ENCODE measurements at regions not wholly inside any gene's neighbourhood (a gene's known extent, or its start where the extent isn't known, plus 50 kb on each side); places are given as distances from the start of the nearest gene placed in this dataset.

DNA sequence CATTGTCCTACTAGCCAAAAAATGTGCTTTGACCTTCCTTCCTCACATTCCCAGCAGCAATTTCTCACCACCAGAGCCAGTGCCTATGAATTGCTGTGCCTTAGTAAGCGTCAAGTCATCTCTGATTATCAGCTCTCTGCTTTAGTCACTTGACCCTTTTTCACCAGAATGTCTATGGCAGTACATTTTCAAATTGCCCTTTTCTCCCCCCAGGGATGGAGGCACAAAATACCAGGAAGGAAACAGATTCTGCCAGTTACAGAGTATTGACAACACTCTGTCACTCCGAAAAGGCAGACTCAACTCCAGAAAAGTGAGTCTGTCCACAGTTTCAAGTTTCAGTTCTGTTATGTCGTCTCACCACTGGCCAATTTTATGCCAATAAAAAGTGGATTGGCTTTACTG is 167.4 kb downstream of the TNFSF18 start:
- TF ChIP-seq, protein P1, sequence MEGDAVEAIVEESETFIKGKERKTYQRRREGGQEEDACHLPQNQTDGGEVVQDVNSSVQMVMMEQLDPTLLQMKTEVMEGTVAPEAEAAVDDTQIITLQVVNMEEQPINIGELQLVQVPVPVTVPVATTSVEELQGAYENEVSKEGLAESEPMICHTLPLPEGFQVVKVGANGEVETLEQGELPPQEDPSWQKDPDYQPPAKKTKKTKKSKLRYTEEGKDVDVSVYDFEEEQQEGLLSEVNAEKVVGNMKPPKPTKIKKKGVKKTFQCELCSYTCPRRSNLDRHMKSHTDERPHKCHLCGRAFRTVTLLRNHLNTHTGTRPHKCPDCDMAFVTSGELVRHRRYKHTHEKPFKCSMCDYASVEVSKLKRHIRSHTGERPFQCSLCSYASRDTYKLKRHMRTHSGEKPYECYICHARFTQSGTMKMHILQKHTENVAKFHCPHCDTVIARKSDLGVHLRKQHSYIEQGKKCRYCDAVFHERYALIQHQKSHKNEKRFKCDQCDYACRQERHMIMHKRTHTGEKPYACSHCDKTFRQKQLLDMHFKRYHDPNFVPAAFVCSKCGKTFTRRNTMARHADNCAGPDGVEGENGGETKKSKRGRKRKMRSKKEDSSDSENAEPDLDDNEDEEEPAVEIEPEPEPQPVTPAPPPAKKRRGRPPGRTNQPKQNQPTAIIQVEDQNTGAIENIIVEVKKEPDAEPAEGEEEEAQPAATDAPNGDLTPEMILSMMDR (optimal IDR thresholded peaks at IDR 0.05 in 1 of 3, IDR thresholded peaks at IDR 0.05 in 1 of 3, conservative IDR thresholded peaks at IDR 0.05 in 1 of 3; ENCODE audit: extremely low read depth in 1 of 3, insufficient read depth in 2 of 3, low read length in 3 of 3), result no peak
- no peak for TF ChIP-seq EZH2 (IDR thresholded peaks at IDR 0.05; ENCODE audit: low read length)
